ENCODE measurements at regions not wholly inside any gene's neighbourhood (a gene's known extent, or its start where the extent isn't known, plus 50 kb on each side); places are given as distances from the start of the nearest gene placed in this dataset.

DNA sequence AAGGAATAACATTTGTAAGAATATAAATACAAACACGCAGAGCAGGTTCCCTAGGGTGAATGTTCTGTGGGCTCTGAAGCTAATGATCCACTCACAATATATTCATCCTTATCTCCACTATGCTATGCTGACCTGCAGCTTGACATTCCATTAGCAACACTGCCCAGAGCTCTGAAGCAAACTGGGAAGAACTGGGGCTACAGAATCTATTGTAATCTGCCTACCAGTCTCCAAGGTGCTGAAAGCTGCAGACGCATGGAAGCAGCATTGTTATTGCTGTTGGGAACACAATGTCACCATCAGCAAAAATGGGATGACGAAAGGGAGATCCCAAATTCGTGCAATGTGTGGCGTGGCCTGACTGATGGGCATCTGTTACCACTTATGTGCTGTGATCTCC, 316.7 kb upstream of the RORA start:
- CTCF ChIA-PET, result no interaction called here
- H3K4me3 ChIP-seq (ENCODE audit: low read depth, low read length), result no peak overlapping the region
- no peak for DNase-seq (ENCODE audit: low read depth)
- TF ChIP-seq, protein P1, sequence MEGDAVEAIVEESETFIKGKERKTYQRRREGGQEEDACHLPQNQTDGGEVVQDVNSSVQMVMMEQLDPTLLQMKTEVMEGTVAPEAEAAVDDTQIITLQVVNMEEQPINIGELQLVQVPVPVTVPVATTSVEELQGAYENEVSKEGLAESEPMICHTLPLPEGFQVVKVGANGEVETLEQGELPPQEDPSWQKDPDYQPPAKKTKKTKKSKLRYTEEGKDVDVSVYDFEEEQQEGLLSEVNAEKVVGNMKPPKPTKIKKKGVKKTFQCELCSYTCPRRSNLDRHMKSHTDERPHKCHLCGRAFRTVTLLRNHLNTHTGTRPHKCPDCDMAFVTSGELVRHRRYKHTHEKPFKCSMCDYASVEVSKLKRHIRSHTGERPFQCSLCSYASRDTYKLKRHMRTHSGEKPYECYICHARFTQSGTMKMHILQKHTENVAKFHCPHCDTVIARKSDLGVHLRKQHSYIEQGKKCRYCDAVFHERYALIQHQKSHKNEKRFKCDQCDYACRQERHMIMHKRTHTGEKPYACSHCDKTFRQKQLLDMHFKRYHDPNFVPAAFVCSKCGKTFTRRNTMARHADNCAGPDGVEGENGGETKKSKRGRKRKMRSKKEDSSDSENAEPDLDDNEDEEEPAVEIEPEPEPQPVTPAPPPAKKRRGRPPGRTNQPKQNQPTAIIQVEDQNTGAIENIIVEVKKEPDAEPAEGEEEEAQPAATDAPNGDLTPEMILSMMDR (IDR thresholded peaks at IDR 0.05; ENCODE audit: insufficient read depth, low read depth, low read length), result no peak
- no peaks in the 10 kb centered on the region for H3K27me3 ChIP-seq (ENCODE audit: control insufficient read depth, insufficient read depth, low read length)
- POLR2A ChIA-PET, result no interaction called here
- H3K36me3 ChIP-seq (ENCODE audit: control insufficient read depth, insufficient read depth, low read length), result no peaks in the 10 kb centered on the region

DNA sequence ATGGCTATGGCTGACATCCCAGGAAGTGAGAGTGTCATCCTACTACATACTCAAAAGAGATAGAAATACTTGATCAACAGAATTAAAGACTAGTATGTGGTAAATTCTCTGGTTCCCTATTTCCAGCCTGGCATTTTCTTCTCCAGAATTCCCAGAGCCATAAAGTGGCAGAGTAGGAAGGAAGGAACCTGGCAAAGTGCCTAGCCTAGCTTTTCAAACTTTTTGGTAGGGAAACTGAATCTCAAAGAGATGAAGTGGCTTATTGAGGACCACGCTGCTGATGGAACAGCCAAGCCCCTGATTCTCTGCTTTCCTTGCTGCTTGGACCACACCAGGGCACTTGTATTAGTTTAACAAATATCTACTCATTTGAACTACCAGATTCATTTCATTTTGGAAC, 312.4 kb upstream of the RORA start:
- Histone ChIP-seq H3K36me3 (ENCODE audit: control insufficient read depth, insufficient read depth, low read length) (no peaks in the 10 kb centered on the region), H3K27me3 (ENCODE audit: control insufficient read depth, insufficient read depth, low read length) (no peaks in the 10 kb centered on the region), H3K4me3 (ENCODE audit: low read depth, low read length) (no peak overlapping the region)
- CTCF ChIA-PET, result no interaction called here
- no peak for DNase-seq (ENCODE audit: low read depth)
- POLR2A ChIA-PET, result no interaction called here
- TF ChIP-seq, protein P1 (IDR thresholded peaks at IDR 0.05; ENCODE audit: insufficient read depth, low read depth, low read length), result no peak

DNA sequence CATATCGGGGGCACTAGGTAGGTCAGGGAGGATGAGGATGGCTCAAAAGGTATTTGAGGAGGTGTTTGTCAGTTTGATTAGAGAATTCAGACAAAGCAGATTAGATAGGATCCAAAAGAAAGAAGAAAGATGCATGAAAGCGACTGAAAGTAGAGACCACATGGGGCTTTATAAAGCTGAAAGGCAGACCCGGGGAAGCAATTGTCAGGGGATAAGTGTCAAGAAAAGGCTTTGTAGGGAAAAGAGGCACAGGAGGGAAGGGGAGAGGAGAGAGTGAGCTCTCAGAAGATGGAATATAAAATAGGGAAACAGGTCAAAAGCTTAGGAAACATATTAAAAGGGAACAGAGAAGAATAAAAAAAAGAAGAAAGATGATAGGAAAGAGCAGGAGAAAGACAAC, 308.2 kb upstream of the RORA start:
- no peaks in the 10 kb centered on the region for H3K36me3 ChIP-seq (ENCODE audit: control insufficient read depth, insufficient read depth, low read length)
- POLR2A ChIA-PET, result no interaction called here
- H3K27me3 ChIP-seq (ENCODE audit: control insufficient read depth, insufficient read depth, low read length), result no peaks in the 10 kb centered on the region
- CTCF ChIA-PET, result no interaction called here
- TF ChIP-seq, protein P1 (IDR thresholded peaks at IDR 0.05; ENCODE audit: insufficient read depth, low read depth, low read length), result no peak
- DNase-seq (ENCODE audit: low read depth), result no peak
- H3K4me3 ChIP-seq (ENCODE audit: low read depth, low read length), result no peak overlapping the region

DNA sequence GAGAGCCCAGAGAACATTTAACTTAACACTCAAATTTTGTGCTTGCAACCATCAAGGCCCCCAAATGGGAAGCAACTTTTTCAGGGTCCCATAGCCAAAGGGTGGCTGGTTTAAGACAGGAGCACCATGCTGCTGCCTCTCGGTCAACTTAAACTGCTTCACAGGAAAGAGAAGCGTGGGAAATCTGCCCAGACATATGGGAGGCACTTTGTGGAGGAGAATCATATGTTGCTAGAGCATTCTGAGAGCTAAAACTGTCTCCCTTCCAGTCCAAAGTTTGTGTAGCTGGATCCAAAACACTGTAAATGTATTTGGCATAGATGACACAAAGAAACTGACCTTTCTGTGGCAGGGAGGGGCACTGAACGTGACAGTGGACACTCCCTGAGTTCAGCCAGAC, 305.9 kb upstream of the RORA start:
- TF ChIP-seq, protein P1 (IDR thresholded peaks at IDR 0.05; ENCODE audit: insufficient read depth, low read depth, low read length), result no peak
- CTCF ChIA-PET, result no interaction called here
- DNase-seq (ENCODE audit: low read depth), result no peak
- H3K36me3 ChIP-seq (ENCODE audit: control insufficient read depth, insufficient read depth, low read length), result no peaks in the 10 kb centered on the region
- POLR2A ChIA-PET, result no interaction called here
- H3K4me3 ChIP-seq (ENCODE audit: low read depth, low read length), result no peak overlapping the region
- no peaks in the 10 kb centered on the region for H3K27me3 ChIP-seq (ENCODE audit: control insufficient read depth, insufficient read depth, low read length)

DNA sequence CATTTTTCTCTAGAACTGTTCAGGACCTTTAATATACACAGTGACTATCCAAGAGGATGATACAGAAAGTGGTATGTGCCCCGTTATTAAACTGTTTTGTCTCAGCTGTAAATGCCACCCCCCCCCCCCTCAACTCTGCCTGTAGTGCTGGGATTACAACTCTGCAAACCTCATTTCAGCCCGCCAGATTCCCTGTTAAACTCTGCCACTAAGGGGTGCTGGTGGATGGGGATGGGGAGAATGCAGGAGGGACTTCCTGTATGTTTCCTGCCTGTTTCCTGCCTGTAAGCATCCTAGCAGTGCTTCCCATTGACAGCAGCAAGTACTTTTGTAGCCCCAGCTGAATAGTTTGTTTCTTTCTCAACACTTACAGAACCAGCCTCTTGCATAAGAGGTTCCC, 301.7 kb upstream of the RORA start:
- no peaks in the 10 kb centered on the region for H3K27me3 ChIP-seq (ENCODE audit: control insufficient read depth, insufficient read depth, low read length)
- no peak overlapping the region for H3K4me3 ChIP-seq (ENCODE audit: low read depth, low read length)
- ChIA-PET CTCF (no interaction called here), POLR2A (no interaction called here)
- TF ChIP-seq, protein P1 (IDR thresholded peaks at IDR 0.05; ENCODE audit: insufficient read depth, low read depth, low read length), result no peak
- H3K36me3 ChIP-seq (ENCODE audit: control insufficient read depth, insufficient read depth, low read length), result no peaks in the 10 kb centered on the region
- DNase-seq (ENCODE audit: low read depth), result no peak

Measured in BJ (cell line).